IPS DF 19.7 (cell line): ENCODE measurements at regions not wholly inside any gene's neighbourhood (a gene's known extent, or its start where the extent isn't known, plus 50 kb on each side); places are given as distances from the start of the nearest gene placed in this dataset.
A peak's percentile ranks its signal among the peaks of the same experiment; 100 is the strongest.
"Not testable (repeated sequence)": the region's sequence is repeated elsewhere in the genome, so short reads cannot be mapped to it uniquely, and the experiment has no call there.

Experiments
- DNase-seq: peaks from one replicate; pipeline ENCODE4 v3.0.0-alpha.2; 2013; ENCODE audit warnings: low read depth, low spot score

DNA sequence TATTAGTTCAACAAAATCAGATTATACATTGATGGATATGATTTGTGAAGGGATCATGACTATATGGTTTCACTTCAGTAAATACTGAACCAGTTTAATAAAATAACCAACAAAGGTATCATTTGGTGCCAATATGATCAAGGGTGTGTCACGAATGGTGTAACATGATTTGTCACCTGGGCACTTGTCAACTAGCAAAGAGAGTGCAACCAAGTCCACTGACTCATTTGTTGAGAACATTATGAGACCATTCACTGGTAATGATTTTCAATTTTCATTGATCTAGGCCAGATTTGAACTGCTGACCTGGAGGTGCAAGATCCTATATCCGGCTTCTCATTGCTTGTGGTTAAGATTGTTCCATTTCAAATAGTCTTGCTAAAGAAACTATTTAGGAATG lies 1037.9 kb downstream of the ROBO2 start:
- DNase-seq, result no peak

GRCh38 chr3:78079514-78079913 lies 1039.6 kb downstream of the ROBO2 start:
- DNase-seq, result no peak

DNA sequence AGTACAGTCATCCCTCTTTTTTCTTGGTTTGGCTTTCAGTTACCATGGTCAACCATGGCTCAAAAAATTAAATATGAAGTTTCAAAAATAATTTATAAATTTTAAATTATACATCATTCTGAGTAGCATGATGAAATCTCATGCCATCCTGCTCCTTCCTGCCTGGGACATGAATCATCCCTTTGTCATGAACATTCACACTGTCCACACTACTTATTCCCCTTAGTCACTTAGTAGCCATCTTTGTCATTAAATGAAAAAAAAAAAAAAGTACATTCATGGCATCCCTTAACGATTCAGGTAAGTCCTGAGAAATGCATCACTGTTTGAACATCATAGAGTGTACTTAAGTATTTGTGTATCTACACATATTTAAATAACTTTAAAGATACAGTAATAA lies 1046.3 kb downstream of the ROBO2 start:
- DNase-seq, result no peak

DNA sequence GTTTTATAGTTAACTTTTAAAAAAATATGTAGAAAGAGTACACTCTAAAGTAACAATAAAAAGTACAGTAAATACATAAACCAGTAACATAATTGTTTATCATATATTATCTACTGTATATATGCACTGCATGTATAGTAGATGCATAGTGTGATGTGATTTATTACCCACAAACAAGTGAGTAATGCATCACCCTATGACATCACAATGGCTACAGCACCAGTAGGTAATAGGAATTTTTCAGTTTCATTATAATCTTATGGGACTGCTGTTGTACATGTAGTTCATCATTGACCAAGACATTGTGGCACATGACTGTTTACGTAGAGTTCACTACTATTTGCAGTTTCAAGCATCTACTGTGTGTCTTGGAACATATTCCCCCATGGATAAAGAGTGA lies 1047.2 kb downstream of the ROBO2 start:
- no peak for DNase-seq

DNA sequence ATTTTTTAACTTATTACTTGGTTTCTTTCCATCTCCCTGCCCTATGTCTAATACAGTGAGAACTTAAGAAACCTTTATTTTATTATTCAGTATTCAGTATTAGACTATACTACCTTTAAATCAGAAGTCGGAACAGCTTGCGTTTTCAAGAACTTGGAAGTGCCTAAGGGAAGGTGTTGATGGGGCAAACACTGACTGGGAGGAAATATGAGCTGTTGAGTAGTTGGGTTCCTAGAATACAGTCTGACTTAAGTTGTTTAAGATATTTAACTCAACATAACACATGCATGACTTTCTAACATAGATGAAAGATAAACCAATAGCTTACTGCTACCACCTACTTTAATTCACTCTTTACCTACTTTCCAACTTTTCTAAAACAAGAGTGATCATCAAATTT lies 1048.1 kb downstream of the ROBO2 start:
- no peak for DNase-seq

DNA sequence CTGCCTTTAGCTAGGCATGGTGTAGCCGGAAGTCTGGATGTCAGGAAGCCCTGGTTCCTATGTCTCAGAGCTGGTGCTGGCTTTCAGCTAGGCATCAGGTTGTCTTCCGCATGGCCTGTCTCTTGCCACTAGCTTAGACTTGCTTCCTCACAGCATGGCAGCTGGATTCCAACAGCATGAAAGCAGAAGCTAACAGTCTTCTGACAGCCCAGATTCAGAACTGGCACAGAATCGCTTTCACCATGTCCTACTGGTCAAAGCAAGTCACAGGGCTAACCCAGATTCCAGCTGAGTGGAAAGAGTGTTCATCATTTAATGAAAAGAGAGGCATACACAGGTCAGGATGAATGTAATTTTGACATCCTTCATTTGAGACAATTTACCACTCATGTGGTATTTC lies 1050.5 kb downstream of the ROBO2 start:
- peak; percentile 2 for DNase-seq

DNA sequence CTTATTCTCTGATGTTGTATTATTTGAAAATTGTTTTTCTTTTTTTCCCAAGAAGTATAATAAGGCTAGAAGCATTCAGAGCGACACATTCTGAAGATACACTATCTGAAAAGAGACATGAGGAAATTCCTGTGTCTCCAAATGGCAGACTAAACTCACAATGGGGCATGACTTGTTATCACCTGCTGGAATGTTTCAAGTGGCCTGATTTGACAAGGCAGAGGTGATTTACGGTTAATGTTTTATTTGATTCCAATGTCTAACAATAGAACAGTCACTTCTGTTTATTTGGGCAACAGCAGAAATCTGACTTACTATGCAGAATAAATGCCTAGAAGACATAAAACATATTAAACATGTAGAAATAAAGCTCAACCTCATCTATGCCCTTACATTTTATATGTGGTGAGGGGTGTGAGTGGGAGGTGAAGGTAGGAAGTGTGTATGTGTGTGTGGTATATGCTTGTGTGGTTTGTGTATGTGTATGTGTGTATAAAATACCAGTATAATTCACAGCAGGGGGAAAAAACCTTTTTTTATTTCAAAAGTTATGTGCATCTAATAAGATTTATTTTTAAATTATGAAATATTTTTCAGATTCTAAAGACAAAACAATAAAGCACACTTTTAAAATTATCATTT lies 1051.7 kb downstream of the ROBO2 start:
- DNase-seq, result no peak

DNA sequence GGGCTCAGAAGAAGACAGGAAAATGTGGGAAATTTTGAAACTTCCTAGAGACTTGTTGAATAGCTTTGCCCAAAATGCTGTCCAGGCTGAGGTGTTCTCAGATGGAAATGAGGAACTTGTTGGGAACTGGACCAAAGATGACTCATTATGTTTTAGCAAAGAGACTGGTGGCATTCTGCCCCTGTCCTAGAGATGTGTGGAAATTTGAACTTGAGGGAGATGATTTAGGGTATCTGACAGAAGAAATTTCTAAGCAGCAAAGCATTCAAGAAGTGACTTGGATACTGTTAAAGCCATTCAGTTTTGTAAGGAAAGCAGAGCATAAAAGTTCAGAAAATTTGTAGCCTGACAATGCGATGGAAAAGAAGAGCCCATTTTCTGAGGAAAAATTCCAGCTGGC lies 1052.7 kb downstream of the ROBO2 start:
- DNase-seq, result not testable (repeated sequence)

GRCh38 chr3:78096488-78097255 lies 1056.8 kb downstream of the ROBO2 start:
- DNase-seq, result no peak

GRCh38 chr3:78098367-78098766 lies 1058.5 kb downstream of the ROBO2 start:
- DNase-seq, result no peak

- DNase-seq, result no peak
Observed at GRCh38 chr3:78101384-78101783, 1061.5 kb downstream of the ROBO2 start.

DNA sequence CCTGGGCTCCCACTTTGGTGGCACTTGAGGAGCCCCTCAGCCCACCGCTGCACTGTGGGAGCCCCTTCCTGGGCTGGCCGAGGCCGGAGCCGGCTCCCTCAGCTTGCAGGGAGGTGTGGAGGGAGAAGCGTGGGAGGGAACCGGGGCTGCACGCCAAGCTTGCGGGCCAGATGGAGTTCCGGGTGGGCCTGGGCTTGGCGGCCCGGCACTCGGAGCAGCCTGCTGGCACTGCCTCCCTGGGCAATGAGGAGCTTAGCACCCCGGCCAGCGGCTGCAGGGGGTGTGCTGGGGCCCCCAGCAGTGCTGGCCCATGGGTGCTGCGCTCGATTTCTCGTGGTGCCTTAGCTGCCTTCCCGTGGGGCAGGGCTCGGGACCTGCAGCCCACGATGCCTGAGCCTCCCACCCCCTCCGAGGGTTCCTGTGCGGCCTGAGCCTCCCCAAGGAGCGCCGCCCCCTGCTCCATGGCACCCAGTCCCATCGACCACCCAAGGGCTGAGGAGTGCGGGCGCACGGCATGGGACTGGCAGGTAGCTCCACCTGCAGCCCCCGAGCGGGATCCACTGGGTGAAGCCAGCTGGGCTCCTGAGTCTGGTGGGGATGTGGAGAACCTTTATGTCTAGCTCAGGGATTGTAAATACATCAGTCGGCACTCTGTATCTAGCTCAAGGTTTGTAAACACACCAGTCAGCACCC lies 1068.5 kb downstream of the ROBO2 start:
- not testable (repeated sequence) for DNase-seq

DNA sequence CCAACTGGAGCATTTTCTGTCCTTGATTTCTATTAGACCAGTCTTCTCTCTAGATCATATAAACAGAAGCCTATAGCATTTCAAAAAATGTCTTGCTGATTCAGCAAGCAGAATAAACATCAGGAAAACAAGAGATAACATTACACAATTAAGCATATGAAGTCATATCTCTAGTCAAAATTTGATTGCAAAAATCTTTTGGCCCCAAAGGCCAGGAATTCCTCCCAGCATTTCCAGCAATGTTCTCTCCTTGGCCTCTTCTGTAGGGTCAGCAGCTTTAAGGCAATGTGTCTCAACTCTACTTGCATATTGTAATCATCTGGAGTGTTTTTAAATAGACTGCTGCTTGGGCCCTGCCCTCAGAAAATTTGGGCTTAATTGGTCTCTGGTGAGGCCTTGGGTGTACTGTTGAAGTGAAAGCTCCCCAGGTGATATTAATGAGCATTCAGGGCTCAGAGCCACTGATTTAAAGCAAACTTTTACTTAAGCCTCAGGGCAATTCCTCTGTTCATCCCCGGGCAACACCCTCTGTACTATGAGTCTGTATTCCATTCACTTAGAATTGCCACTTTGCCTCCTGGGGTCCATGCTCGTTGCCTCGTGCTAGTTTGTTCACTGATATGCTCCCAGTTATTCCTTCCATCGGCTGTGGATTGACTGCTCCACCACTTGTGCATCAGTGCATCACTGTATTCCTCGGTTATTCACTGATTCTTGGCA lies 1072.6 kb downstream of the ROBO2 start:
- no peak for DNase-seq

- no peak for DNase-seq
Observed at GRCh38 chr3:78115983-78116382, 1076.1 kb downstream of the ROBO2 start.

- no peak for DNase-seq
Observed at GRCh38 chr3:78116874-78117273, 1077.0 kb downstream of the ROBO2 start.

GRCh38 chr3:78123058-78123457 lies 1083.2 kb downstream of the ROBO2 start:
- DNase-seq, result no peak

GRCh38 chr3:78129707-78130106 lies 1089.8 kb downstream of the ROBO2 start:
- no peak for DNase-seq

DNA sequence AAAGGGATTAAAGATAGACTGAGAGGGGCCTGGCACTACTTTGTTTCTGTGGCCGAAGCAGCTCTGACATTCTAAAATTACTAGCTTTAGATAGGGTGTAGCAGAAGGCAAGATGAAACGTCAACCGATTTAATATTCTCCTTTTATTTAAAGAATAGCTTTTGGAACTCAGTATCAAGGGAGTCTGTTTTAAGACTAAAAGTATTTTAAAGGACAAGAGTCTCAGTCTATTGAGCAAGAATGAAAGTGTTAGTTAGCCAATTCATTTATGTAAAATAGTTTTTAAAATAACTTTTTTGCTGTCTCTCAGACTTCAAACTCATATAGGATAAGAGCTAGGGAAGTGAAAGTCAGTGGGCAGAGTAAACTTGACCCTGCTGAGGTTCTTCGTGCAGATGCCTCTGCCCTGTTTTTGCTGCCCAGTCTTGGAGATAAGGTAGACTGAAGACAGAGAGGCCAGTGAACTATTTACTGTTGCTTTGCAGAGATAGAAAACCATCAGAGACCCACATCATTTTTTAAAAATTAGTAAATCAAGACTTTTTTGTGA lies 1090.9 kb downstream of the ROBO2 start:
- no peak for DNase-seq

GRCh38 chr3:78134496-78134895 lies 1094.6 kb downstream of the ROBO2 start:
- no peak for DNase-seq

DNA sequence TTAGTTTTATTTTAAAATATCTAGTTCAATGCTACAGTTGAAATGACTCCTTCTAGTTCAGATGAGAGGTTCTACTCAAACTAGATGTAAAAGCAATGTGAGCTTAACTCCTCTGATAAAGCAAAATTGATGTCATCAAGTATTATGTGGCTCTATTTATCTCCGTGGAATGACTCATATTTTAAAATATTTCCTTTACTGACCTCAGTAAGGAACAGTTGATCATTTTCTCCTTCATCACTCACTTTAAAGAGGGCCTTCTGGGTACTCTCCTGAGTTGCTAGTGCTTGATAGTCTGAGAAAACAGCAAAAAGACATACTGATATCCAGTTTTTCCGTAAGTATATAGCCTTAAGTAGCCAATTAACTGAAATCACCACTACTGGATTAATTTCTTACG lies 1099.3 kb downstream of the ROBO2 start:
- no peak for DNase-seq

DNA sequence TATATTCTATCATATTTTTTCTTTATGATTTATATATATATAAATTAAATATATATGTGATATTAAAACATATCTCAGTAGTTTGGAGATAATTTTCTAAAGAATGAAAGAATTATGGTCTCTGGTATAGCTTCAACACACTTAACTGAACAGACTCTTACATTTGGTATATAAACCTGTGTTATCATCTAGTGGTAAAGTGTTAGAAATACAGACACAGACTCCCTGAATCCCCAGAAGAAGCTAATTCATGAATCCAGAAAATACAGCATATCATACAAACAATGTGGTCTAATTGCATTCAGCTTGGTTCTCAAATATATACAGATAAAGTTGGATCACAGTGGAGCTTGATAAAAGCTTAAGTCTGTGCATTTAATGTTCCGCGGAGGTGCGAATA lies 1100.4 kb downstream of the ROBO2 start:
- DNase-seq, result no peak

- DNase-seq, result no peak
Observed at GRCh38 chr3:78140866-78141265, 1101.0 kb downstream of the ROBO2 start.
